ENCODE measurements at regions not wholly inside any gene's neighbourhood (a gene's known extent, or its start where the extent isn't known, plus 50 kb on each side); places are given as distances from the start of the nearest gene placed in this dataset.

DNA sequence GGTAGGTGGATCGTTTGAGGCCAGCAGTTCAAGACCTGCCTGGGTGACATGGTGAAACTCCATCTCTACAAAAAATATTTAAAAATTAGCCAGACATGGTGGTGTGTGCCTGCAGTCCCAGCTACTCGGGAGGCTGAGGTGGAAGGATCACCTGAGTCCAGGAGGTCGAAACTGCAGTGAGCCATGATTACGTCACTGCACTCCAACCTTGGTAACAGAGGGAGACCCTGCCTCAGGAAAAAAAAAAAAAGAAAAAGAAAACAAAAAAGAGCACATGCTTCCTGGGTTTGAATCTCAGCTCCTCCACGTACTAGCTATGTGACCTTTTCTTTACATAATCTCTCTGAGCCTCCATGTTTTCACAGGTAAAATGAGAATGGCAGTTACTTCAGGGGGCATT lies 86.3 kb upstream of the CALM2 start:
- no peak for DNase-seq
- H3K27me3 Mint-ChIP-seq (ENCODE audit: insufficient read depth), result peaks cover 2% of the 10 kb centered on the region; the same call in 1 of the 2 replicates
- no peaks in the 10 kb centered on the region for H3K36me3 Mint-ChIP-seq (ENCODE audit: low read depth)
- H3K27ac Mint-ChIP-seq, result no peak overlapping the region
- peaks cover 8% of the 10 kb centered on the region for H3K4me1 Mint-ChIP-seq (ENCODE audit: low read depth)
- H3K9me3 Mint-ChIP-seq, result no peaks in the 10 kb centered on the region
- H3K4me3 Mint-ChIP-seq, result no peak overlapping the region
- no peak for TF ChIP-seq CTCF (IDR thresholded peaks at IDR 0.05)

GRCh38 chr2:47260971-47261370 lies 84.7 kb upstream of the CALM2 start:
- no peak for DNase-seq
- Mint-ChIP-seq H3K36me3 (ENCODE audit: low read depth) (no peaks in the 10 kb centered on the region), H3K9me3 (no peaks in the 10 kb centered on the region), H3K27me3 (ENCODE audit: insufficient read depth) (peaks cover 4% of the 10 kb centered on the region; the same call in 1 of the 2 replicates), H3K4me1 (ENCODE audit: low read depth) (peaks cover 16% of the 10 kb centered on the region), H3K4me3 (no peak overlapping the region), H3K27ac (no peak overlapping the region)
- TF ChIP-seq CTCF (IDR thresholded peaks at IDR 0.05), result no peak

DNA sequence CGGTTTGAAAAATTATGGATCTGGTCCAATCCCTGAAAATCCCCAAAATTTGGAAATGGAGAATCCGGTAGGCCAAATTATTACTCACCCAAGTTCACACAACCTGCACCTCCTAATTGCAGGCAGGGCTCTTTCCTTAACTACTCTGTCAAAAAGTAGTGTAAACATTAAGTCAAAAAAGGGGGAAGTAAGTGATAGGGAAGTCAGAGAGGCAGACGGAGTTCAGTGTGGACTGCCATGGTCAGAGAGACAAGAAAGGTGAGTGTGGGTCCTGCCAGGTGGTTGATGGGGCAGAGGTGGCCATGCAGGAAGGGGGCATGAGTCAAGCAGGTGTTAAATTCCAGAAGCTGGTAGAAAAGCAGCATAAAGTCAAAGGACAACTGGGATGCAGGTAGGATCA lies 83.5 kb upstream of the CALM2 start:
- Mint-ChIP-seq H3K4me1 (ENCODE audit: low read depth) (peaks cover 10% of the 10 kb centered on the region; the same call in 1 of the 2 replicates), H3K9me3 (no peaks in the 10 kb centered on the region), H3K27me3 (ENCODE audit: insufficient read depth) (peaks cover 4% of the 10 kb centered on the region; the same call in 1 of the 2 replicates), H3K27ac (no peak overlapping the region), H3K4me3 (no peak overlapping the region), H3K36me3 (ENCODE audit: low read depth) (no peaks in the 10 kb centered on the region)
- DNase-seq, result no peak
- no peak for TF ChIP-seq CTCF (IDR thresholded peaks at IDR 0.05)

GRCh38 chr2:47257946-47258348 lies 81.6 kb upstream of the CALM2 start:
- H3K4me3 Mint-ChIP-seq, result no peak overlapping the region
- no peaks in the 10 kb centered on the region for H3K36me3 Mint-ChIP-seq (ENCODE audit: low read depth)
- H3K27ac Mint-ChIP-seq, result no peak overlapping the region
- no peak for DNase-seq
- H3K4me1 Mint-ChIP-seq (ENCODE audit: low read depth), result peaks cover 10% of the 10 kb centered on the region; the same call in 1 of the 2 replicates
- no peak for TF ChIP-seq CTCF (IDR thresholded peaks at IDR 0.05)
- no peaks in the 10 kb centered on the region for H3K9me3 Mint-ChIP-seq
- peaks cover 4% of the 10 kb centered on the region; the same call in 1 of the 2 replicates for H3K27me3 Mint-ChIP-seq (ENCODE audit: insufficient read depth)

- Mint-ChIP-seq H3K27ac (no peak overlapping the region), H3K27me3 (ENCODE audit: insufficient read depth) (peaks cover 4% of the 10 kb centered on the region; the same call in 1 of the 2 replicates), H3K4me1 (ENCODE audit: low read depth) (peaks cover 10% of the 10 kb centered on the region; the same call in 1 of the 2 replicates), H3K4me3 (no peak overlapping the region), H3K9me3 (no peaks in the 10 kb centered on the region), H3K36me3 (ENCODE audit: low read depth) (no peaks in the 10 kb centered on the region)
- no peak for DNase-seq
- TF ChIP-seq CTCF (IDR thresholded peaks at IDR 0.05), result no peak
Observed at GRCh38 chr2:47256416-47257087, 80.2 kb upstream of the CALM2 start.
